ENCODE measurements at regions not wholly inside any gene's neighbourhood (a gene's known extent, or its start where the extent isn't known, plus 50 kb on each side); places are given as distances from the start of the nearest gene placed in this dataset.
A peak's percentile ranks its signal among the peaks of the same experiment; 100 is the strongest.

DNA sequence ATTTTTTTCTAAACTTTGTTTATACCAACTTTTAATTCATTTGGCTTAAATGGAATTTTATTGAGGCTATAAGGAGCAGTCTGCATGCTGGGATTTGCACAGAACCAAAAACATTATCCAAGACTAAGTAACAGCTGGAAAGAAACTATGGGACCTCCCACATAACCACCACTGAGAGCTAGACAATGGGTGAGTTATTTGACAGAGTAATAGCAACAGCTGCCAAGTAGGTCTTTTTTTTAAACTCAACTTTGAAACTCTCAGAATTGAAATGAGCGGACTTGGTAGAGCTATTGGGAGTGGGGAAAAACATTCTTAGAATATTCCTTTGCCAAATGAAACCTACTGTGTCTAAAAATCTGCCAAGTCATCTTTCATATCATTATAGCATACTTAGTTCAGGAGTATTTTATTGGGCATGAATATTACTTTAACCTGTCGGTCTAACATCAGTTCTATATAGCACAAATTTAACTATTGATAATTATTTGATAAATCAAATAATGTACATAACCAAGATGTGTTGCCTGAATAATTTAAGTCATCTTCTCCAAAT is 1428.0 kb downstream of the PCDH7 start:
- peak; percentile 7 for DNase-seq (ENCODE audit: low spot score)

DNA sequence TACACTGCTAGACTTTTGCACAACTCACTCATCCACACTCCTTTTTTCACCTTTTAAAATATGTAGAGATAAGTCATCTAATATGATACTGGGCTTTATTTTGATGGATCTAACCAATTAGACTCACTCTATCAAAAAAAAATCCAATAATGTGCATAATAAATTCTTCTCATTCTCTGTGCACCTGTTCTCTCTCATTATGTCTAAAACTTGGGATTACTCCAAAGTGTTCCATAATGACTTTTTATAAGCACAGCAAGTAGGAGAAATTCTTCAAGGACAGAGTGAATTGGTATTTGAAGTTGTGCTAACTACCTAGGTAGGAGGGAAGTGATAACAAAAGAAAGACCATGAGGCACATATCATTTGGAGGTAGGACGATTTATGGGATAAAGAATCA is 1438.8 kb downstream of the PCDH7 start:
- DNase-seq (ENCODE audit: low spot score): no peak

DNA sequence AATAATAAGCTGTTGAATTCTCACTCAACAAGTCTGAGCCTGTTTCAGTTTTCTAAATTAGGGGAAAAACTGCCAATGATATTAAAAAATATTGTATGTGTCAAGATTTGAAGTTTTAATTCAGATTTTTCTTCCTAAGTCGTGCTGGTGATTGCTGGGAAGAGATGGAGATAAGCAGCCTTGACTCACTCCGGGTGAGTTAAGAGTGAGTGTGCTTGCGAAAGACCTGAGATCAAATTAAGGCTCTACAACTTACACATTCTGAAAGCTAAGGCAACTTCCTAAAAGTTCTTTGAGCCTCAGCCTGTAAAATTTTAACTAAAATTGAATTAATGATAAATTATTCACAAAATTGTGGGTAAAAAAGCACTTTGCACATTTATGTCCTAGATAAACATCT is 1441.2 kb downstream of the PCDH7 start:
- DNase-seq (ENCODE audit: low spot score): no peak

DNA sequence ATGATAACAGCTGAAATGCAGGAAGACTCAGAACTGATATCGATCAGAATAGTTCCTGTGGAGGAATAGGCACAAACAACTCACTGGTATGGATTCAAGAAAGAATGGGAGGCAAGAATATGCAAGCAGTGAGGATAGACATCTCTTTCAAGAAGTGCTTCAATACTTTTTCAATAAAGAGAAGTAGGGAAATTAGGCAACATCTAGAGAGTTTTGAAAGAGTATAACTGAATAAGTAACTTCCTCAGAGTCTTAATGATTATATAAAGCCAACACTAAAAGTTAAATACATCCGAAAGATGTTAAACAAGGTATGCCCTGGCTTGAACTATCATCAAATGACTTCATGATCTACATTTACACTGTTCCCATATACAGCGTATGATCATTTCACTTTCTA is 1443.0 kb downstream of the PCDH7 start:
- DNase-seq (ENCODE audit: low spot score): no peak

DNA sequence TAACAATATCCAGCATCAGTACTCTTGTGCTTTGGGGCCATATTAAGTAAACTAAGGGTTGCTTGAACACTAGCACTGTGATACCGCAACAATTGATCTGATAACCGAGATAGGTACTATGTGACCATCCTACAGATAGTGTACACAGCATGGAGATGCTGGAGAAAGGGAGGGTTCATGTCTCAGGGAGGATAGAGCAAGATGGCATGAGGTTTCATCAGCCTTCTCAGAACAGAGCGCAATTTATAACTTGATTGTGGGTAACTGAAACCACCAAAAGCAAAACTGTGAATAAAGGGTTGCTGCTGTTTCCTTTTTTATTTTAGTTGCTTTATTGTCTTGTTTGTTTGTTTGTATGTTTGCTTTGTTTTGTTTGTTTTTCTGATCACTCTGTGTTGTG is 1449.7 kb downstream of the PCDH7 start:
- DNase-seq (ENCODE audit: low spot score): no peak

DNA sequence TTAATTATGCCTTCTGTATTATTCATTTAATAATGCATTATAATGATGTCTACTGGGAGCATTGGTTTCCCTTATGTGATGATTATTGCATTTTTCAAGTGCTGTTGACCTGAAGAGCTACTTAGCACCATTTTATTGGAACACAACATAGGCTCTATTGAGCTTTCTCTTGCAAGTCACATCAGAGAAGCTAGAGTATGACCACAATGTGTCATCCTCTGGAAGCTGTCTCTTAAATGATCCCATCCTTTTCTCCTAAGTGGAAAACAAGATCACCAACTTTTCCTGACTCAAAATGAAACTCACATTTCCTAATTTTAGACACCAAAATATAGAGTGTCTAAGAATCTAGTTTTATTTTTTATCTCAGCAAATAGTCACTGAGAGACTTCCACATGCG is 1451.9 kb downstream of the PCDH7 start:
- no peak for DNase-seq (ENCODE audit: low spot score)

DNA sequence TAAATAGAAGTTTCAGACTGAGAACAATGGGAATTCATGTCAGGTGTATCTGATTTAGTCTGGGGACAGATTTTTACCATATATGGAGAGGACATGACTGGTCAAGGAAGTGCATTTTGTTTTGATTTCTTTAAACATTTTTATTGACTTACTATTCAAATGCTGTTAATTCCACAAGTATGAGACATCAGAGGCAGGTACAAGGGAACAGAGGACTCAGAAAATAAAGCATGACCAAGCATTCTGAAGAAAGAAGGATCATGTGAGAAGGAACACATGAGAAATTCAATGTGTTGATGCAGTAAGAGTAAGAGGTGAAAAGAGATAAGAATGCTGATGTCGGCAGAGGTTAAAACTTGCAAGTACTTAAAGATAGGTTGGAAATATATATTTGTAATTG is 1452.6 kb downstream of the PCDH7 start:
- no peak for DNase-seq (ENCODE audit: low spot score)

DNA sequence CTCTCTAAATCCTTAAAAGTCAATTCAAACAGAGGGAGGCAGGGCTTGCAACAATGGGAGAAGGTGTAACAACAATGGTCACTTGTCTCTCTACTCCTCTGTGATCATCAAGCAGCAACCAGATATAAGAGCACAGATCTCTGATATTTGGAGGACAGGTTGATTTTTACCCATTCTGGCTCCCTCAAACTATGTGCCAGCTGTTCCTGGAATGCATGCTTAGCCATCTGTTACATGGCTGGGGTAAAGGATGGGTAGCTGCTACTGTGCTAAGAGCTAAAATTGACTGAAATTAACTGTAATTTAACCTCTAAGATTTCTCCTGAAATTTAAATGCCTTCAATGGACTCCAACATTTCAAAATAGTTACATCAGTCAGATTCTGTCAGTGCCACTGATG is 1459.9 kb downstream of the PCDH7 start:
- DNase-seq (ENCODE audit: low spot score): no peak

DNA sequence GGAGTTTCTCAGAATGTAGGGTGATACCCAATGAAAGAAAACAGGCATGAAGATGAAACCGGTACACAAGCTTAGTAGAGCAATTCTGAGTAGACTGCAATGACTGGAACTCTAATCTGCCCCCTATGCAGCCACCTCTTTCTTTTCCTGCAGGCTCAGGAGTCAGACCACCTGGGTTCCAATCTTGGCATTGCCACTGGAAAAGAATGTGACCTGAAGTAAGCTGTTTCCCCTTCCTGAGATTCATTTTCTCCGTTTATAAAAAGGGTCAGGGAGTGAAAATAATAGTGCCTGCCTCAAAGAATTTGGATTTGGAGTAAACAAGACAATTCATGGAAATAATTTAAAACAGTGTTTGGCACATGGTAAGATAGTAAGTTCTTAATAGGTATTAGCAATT is 1464.0 kb downstream of the PCDH7 start:
- no peak for DNase-seq (ENCODE audit: low spot score)

DNA sequence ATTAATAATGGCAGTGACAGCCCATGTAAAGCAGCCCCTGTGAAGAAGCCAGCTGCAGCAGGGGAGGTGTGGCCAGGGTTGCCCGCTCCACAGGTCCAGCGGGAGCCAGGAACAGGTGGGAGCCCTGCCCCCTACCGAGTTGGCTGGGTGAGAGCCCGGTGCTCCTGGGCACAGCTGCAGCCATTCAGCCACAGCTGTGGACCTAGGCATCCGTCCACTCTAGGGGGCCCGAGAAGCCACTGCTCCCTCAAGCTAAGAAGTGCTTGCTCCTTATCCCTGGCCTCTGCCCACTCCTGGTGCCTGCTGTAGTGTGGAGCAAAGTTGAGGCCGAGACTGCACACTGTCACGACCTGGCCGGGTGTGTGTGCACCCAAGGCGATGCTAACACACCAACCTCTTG is 1469.0 kb downstream of the PCDH7 start:
- DNase-seq (ENCODE audit: low spot score): no peak

DNA sequence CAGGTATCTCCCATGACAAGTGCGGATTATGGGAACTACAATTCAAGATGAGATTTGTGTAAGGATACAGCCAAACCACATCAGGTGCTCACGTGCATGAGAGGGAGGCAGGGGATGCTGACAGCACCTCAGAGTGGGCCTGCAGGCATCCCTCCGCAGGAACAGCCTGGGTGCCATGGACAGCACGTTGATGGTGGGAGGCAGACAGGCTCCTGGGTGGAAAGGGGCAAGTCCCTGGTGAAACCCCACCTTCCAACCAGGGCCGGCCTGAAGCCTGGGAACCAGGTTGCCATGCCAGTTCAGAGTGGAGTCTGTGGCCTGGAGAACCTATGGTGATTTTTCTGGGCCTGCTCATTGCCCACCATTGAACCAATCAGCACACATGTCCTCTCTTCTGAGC is 1469.6 kb downstream of the PCDH7 start:
- DNase-seq (ENCODE audit: low spot score): no peak

DNA sequence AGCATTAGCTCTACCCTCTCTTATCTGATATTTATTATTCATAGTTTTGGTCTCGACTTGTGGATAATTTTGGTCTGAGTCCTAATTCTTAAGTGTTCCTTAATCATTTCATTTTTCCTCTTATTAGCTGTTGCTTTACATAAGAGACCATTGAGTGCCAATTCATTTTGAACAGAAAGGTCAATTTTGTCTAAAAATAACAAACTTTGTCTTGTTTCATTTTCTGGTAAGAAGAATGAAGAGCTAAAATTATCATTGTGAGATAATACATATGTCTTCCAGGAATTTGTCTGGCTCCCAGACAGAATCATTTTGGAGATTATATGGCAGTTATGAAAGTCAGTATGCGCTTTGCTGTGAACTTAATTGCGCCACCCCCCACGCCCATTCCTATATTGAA is 1471.8 kb downstream of the PCDH7 start:
- no peak for DNase-seq (ENCODE audit: low spot score)

DNA sequence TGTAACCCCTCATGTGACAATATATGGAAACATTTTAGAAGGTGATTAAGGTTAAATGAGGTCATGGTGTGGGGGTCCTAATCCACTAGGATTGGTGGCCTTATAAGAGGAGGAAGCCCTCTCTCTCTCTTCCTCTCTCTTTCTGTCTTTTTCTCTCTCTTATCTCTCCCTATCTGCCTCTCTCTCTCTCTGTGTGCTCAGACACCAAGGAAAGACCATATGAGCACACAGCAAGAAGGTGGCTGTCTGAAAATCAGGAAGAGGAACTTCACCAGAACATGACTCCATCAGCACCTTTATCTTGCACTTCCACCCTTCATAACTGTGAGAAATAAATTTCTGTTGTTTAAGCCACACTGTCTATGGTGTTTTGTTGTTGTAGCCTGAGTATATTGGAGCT is 1472.2 kb downstream of the PCDH7 start:
- DNase-seq (ENCODE audit: low spot score): no peak

DNA sequence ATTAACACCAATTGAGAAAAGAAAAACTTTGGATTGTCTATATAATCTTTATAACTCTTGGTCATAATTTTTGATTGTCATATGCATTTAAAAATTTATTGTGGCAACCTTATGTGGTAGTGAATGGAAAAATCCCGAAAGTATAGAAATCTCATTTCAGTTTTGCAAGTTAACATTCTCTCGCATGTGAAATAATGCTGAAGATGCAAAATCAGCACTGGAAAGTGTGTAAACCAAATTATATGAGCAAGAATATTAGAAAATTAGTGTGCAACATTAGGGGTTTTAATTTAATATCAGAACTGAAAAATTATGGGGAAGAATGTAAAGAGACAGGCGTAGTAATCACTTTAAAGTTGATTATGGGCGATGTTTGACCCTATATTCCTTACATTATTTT is 1472.8 kb downstream of the PCDH7 start:
- no peak for DNase-seq (ENCODE audit: low spot score)

DNA sequence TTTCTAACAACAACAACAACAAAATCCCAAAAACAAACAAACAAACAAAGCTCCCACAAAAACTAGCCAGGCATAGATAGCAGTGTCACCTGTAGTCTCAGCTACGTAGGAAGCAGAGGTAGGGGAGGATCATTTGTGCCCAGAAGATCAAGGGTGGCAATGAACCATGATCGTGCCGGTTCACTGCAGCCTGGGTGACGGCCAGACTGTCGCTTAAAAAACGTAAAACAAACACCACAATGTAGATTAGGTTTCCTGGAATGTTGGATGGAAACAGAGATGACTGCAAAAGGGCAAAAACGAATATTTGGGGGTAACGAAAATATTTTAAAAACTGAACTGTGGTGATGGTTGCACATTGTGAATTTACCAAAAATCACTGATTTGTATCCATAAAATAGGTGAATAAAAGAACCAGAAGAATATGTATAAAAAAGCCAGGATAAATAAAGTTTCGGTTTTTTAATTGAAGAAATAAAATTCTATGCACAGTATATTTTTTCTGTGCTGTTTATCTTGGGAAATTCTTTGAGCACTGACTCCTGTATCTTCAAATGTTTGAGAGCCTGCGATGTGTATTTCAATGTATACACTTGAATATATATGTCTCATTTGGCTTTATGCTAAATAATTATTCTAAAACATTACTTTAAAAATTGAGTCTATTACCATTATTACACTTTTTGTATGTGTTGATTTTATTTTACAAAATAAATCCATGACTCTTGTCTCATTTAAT is 1477.0 kb downstream of the PCDH7 start:
- no peak for DNase-seq (ENCODE audit: low spot score)

DNA sequence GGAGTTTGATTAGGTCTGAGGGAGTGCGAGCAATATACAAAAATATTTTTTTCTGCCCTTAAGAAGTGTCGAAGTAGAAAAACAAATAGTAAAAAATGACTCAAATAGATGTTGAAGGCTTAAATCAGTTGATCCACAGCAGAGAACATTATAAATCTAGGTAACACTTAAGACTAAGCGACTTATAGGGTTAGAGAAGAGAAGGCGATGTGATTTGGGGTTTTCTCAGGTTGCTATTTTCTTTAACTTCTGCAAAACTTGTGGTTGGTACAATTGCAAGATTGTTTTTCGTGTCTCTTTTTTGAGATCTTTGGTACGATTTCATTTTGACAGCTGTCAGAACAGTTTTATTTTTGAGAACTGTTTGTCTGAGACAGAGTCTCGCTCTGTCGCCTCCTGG is 1479.5 kb downstream of the PCDH7 start:
- no peak for DNase-seq (ENCODE audit: low spot score)

DNA sequence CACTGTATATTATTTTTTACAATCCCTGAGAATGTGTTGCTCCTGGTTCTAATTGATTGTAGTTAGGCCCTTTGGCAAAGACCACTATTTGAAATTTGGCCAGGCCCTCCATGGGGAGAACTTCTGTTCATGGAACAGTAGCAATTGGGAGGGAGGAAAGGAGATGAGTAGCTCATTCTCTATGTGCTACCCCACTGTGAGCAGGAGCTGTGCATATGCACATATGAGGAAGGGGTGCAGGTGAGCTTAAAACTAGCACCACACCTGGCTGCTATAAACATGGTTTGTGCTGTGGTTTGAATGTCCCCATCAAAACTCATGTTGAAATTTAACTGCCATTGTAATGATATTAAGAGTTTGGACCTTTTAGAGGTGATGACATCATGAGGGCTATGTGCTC is 1483.2 kb downstream of the PCDH7 start:
- no peak for DNase-seq (ENCODE audit: low spot score)

DNA sequence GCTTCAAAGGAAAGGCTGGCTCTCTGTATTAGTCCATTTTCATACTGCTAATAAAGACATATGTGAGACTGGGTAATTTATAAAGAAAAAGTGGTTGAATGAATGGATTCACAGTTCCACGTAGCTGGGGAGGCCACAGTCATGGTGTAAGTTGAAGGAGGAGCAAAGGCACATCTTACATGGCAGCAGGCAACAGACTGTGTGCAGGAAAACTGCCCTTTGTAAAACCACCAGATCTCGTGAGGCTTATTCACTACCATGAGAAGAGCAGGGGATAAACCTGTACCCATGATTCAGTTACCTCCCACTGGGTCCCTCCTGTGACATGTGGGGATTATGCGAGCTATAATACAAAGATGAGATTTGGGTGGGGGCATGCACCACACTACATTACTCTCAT is 1486.6 kb downstream of the PCDH7 start:
- DNase-seq (ENCODE audit: low spot score): no peak

DNA sequence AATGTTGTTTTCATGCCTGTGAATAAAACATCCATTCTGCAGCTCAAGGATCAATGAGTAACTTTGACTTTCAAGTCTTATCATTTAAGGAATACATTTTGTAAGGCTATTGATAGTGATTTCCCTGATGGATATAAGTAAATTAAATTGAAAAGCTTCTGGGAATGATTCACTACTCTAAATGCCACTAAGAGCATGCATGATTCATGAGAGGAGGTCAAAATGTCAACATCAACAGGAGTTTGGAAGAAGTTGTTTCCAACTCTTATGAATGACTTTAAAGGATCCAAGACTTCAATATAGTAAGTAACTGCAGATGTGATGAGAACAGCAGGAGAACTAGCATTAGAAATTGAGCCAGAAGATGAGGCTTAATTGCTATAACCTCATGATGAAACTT is 1487.3 kb downstream of the PCDH7 start:
- no peak for DNase-seq (ENCODE audit: low spot score)

DNA sequence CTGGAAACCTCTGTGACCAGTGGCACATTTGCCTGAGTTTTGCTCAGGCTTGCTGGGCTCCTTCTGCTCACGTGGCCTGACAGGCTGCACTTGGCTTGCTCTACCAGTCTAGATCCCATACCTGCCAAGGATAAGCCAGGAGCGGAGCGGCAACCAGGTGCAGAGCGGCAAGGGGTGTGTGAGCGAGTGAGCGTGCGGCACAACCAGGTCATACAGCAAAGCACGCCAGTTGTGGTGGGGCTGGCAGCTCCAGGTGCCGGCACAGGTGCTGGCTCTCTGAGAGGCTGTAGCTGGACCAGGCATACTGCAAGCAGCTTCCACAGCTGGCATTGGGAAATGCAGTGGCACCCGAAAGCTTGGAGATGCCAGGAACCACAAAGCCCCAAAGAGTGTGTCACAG is 1495.1 kb downstream of the PCDH7 start:
- DNase-seq (ENCODE audit: low spot score): no peak

DNA sequence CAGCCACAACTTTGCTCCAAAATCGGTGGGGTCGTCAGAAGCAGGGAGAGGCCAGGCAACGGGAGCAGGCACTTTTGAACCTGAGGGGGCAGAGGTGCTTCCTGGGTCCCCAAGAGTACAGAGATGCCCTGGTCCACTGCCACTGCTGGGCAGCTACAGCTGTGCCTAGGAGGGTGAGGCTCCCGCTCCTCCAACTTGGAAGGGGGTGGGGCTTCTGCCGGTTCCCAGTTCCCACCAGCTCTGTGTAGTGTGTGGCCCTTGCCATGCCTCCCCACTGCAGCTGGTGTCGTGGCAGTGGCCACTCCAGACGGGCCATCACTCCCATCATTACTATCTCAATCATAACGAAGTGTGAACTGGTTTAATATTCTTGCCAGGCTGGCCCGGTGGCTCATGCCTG is 1496.3 kb downstream of the PCDH7 start:
- DNase-seq (ENCODE audit: low spot score): no peak

DNA sequence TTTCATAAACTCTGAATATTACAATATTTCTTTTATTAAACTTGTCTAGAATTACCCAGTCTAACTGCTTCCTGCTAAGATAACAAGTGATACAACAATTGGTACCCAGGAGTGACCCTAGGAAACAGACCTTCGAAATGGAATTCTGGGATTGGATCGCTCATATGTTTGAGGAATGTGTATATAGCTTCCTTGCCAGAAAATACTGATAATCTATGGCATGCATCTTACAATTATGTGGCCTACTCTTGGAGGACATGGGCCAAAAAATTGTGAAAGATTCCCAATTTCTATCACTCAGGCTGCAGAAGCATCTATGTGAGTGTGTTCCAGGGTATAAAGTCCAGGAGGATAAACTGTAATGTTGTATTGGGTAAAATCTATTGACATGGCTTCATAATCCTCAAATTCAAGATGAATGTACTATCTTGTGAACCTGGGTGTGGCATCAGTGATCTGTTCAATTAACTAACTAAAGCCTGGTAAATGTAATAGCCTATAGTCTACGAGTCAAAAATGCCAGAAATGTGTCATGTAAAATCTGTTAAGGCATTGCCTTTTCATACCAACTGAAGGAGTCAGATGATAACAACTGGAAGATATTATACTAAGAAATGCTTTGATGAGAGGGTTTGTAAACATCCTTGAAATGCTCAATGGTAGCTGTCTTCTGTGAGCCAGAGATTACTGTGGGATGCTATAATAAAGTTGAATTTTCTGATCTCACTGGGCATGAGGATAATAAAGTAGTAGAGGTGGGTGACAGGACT is 1499.3 kb downstream of the PCDH7 start:
- no peak for DNase-seq (ENCODE audit: low spot score)

DNA sequence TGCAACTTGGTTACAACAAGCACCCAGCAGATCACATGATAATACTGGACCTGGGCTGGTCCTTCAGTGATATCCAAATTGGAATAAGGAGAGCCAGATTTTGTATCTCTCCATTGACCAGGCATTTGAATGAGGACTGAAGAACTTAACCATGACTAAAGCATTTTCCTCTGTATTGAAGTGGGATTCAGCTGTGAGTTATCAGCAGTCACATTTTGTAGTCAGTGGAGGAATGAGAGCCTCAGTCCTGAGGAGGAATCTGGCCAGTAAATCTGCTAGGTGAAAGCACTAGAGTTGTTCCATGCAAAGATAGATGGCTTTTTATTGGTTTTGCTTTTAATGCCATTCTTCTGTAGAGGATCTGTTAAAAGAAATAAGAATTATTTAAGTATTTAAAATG is 1506.0 kb downstream of the PCDH7 start:
- no peak for DNase-seq (ENCODE audit: low spot score)

DNA sequence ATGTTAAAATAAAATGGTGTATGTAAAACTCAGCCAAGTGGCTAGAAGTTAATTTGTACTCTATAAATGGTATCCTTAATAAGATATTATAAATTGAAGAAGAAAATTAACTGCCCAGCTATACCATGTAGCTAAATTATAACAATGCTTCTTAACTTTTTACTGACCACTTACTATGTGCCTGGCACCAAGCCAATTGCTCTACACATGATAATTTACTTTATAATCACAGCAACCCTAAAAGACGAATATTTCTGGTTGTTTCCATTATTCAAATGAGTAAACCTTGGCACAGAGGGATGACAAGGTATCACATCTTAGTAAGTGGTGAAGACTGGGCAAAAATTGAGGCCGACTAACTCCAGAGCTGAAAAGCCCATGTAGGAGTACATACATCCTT is 1506.6 kb downstream of the PCDH7 start:
- no peak for DNase-seq (ENCODE audit: low spot score)

Measured in COLO829 (cell line).